ENCODE measurements at regions not wholly inside any gene's neighbourhood (a gene's known extent, or its start where the extent isn't known, plus 50 kb on each side); places are given as distances from the start of the nearest gene placed in this dataset.
A peak's percentile ranks its signal among the peaks of the same experiment; 100 is the strongest.

DNA sequence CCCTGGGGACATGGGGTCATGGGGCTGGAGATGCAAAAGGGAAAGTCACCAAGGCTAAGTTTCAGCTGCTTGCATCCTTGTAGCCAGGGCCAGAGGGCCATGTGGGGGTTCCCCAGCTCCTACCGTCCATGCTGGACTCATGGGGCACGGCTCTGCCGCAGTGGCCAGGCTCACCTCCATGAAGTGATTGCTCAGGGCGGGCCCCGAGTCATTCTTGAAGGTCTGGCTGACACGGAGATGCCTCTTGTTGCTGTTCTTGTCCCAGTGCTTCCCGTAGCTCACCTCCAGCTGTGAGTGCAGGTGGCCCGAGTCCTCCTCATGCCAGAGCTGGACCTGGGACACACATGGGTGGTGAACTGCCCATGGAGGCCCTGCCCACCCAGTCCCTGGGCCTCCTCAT lies 114.5 kb downstream of the RMI2 start:
- DNase-seq = no peak
- CTCF ChIA-PET (ENCODE audit: partially characterized antibody) = no interaction called here

DNA sequence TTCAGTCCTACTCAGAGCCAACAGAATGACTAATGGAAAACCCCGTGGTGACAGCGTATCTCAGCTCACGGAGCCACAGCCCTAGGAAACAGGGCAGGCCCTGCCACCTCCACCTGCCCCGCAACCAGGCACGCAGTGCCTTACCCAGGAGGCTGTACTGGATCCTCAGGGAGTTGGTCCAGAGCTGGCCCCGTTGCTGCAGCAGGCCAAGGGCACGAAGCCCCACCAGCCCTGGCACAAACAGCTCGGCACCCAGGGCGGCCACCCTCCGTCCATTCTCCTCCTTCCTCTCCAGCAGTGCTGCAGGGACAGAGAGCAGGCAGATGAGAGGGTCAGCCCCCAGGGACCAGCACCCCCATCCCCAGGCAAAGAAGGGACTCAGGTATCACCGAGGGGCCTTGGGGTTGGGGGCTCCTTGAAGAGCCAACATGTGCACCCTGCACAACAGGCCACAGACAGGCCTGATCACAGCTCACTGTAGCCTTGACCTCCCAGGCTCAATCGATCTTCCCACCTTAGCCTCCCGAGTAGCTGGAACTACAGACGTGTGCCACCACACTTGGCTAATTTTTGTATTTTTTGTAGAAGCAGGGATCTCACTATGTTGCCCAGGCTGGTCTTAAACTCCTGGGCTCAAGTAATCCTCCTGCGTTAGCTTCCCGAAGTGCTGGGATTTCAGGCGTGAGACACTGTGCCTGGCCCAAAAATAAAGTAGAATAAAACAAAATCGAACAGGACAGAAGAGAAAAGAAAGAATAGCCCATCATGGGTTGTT lies 115.7 kb downstream of the RMI2 start:
- CTCF ChIA-PET (ENCODE audit: partially characterized antibody) = no interaction called here
- Histone ChIP-seq H3K4me3 (ENCODE audit: low read length in 2 of 2) (no peak overlapping the region), H3K27me3 (ENCODE audit: insufficient read depth, low read length) (no peaks in the 10 kb centered on the region), H3K36me3 (ENCODE audit: insufficient read depth, low read length) (no peaks in the 10 kb centered on the region), H3K4me1 (ENCODE audit: insufficient read depth, low read length) (no peaks in the 10 kb centered on the region), H3K9me3 (ENCODE audit: control insufficient read depth in 1 of 2, low read length in 2 of 2) (no peaks in the 10 kb centered on the region), H3K27ac (ENCODE audit: low read depth, low read length) (no peak overlapping the region)
- H3K36me3 Mint-ChIP-seq = no peaks in the 10 kb centered on the region
- H3K9me3 Mint-ChIP-seq = no peaks in the 10 kb centered on the region
- H3K4me3 Mint-ChIP-seq = no peak overlapping the region
- POLR2A ChIA-PET (ENCODE audit: partially characterized antibody) = no interaction called here
- intact Hi-C loops (cut with micrococcal nuclease) = no loop called here
- H3K4me1 Mint-ChIP-seq = peaks cover 0 to 2% (median 0%) of the 10 kb centered on the region in 4 donors
- H3K27me3 Mint-ChIP-seq = no peaks in the 10 kb centered on the region
- no peak overlapping the region for H3K27ac Mint-ChIP-seq
- no peak for DNase-seq

More for the DNA sequence above, 114.5 kb downstream of the RMI2 start:
- peaks cover 0 to 2% (median 0%) of the 10 kb centered on the region in 4 donors for H3K4me1 Mint-ChIP-seq
- Histone ChIP-seq H3K9me3 (ENCODE audit: control insufficient read depth in 1 of 2, low read length in 2 of 2) (no peaks in the 10 kb centered on the region), H3K27me3 (ENCODE audit: insufficient read depth, low read length) (no peaks in the 10 kb centered on the region), H3K4me3 (ENCODE audit: low read length in 2 of 2) (no peak overlapping the region), H3K27ac (ENCODE audit: low read depth, low read length) (no peak overlapping the region), H3K4me1 (ENCODE audit: insufficient read depth, low read length) (no peaks in the 10 kb centered on the region), H3K36me3 (ENCODE audit: insufficient read depth, low read length) (no peaks in the 10 kb centered on the region)
- H3K4me3 Mint-ChIP-seq = no peak overlapping the region
- peaks cover 0 to under 1% of the 10 kb centered on the region in 2 donors for H3K36me3 Mint-ChIP-seq
- intact Hi-C loops (cut with micrococcal nuclease) = no loop called here
- POLR2A ChIA-PET (ENCODE audit: partially characterized antibody) = interaction anchor here (0.5 kb wide), 1 partner anchor 284 kb away, joined by 4 read pairs; no protein-coding TSS in a partner anchor
- no peak overlapping the region for H3K27ac Mint-ChIP-seq
- H3K27me3 Mint-ChIP-seq = no peaks in the 10 kb centered on the region
- no peaks in the 10 kb centered on the region for H3K9me3 Mint-ChIP-seq

DNA sequence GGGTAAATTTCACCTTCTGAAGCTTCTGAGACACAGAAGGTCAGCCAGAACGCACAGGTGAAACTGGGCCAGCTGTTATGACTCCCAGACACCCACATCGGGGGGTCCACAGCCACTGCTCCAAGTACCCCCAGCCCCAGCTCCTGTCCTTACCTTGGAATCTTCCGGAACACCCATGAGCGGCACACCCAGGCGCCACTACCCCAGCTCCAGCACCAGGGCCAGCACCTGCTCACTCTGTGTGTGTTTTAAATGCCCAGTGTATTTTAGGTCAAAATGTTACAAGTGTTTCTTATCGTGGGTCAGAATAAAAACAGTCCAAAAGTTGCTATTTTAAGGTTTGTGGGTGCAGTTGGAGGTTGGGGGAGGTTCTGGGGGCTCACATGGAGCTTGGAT lies 116.3 kb downstream of the RMI2 start:
- Histone ChIP-seq H3K4me3 (ENCODE audit: low read length in 2 of 2) (no peak overlapping the region), H3K4me1 (ENCODE audit: insufficient read depth, low read length) (no peaks in the 10 kb centered on the region), H3K36me3 (ENCODE audit: insufficient read depth, low read length) (no peaks in the 10 kb centered on the region), H3K9me3 (ENCODE audit: control insufficient read depth in 1 of 2, low read length in 2 of 2) (no peaks in the 10 kb centered on the region), H3K27ac (ENCODE audit: low read depth, low read length) (no peak overlapping the region), H3K27me3 (ENCODE audit: insufficient read depth, low read length) (no peaks in the 10 kb centered on the region)
- intact Hi-C loops (cut with micrococcal nuclease) = no loop called here
- Mint-ChIP-seq H3K9me3 (no peaks in the 10 kb centered on the region), H3K27me3 (no peaks in the 10 kb centered on the region), H3K27ac (no peak overlapping the region), H3K36me3 (no peaks in the 10 kb centered on the region), H3K4me1 (peaks cover 0 to 2% (median 0%) of the 10 kb centered on the region in 4 donors), H3K4me3 (no peak overlapping the region)
- ChIA-PET POLR2A (ENCODE audit: partially characterized antibody) (no interaction called here), CTCF (ENCODE audit: partially characterized antibody) (no interaction called here)
- DNase-seq = no peak

DNA sequence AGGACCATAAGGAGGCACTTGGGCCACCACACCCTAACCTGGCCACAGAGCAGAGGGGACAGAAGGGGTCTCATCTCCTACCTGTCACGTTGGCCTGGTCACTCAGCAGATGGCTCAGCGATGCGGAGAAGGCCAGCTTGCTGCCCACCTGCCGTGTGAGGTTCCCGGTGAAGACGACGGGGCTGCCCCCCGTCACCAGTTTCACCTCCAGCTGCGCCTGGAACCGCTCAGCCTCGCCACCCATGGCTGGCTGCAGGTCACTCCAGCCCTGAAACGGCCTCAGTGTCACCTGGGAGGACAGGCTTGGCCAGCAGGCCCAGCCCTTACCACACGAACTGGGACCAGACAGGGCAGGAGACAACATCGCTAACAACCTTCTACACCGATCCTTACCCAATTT lies 116.8 kb downstream of the RMI2 start:
- no peak overlapping the region for H3K4me3 Mint-ChIP-seq
- H3K27me3 Mint-ChIP-seq = no peaks in the 10 kb centered on the region
- Histone ChIP-seq H3K4me1 (ENCODE audit: insufficient read depth, low read length) (no peaks in the 10 kb centered on the region), H3K9me3 (ENCODE audit: control insufficient read depth in 1 of 2, low read length in 2 of 2) (no peaks in the 10 kb centered on the region), H3K36me3 (ENCODE audit: insufficient read depth, low read length) (no peaks in the 10 kb centered on the region), H3K27ac (ENCODE audit: low read depth, low read length) (no peak overlapping the region), H3K4me3 (ENCODE audit: low read length in 2 of 2) (no peak overlapping the region), H3K27me3 (ENCODE audit: insufficient read depth, low read length) (no peaks in the 10 kb centered on the region)
- no peak overlapping the region for H3K27ac Mint-ChIP-seq
- H3K9me3 Mint-ChIP-seq = no peaks in the 10 kb centered on the region
- H3K4me1 Mint-ChIP-seq = peaks cover 0 to 2% (median 0%) of the 10 kb centered on the region in 4 donors
- H3K36me3 Mint-ChIP-seq = no peaks in the 10 kb centered on the region
- CTCF ChIA-PET (ENCODE audit: partially characterized antibody) = no interaction called here
- DNase-seq = no peak
- intact Hi-C loops (cut with micrococcal nuclease) = no loop called here
- POLR2A ChIA-PET (ENCODE audit: partially characterized antibody) = no interaction called here

DNA sequence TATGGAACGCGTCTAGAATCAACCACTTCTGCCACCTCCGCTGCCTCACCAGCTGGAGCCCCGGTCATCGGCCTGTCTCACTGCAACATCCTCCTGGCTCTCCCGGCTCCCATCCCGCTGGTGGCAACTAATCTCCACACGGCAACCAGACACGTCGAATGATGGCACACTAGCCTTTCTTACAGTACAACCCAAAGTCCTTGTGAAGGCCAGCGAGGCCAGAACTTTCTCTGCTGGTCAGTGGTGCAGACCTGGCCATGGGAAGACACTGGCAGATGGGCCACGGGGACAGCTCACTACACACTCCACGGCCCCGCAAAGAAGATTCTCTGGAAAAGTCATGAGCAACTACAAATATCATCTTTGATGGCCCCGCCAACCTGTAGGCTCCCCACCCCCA lies 117.6 kb downstream of the RMI2 start:
- H3K27ac ChIP-seq (ENCODE audit: low read depth, low read length) = no peak overlapping the region
- Mint-ChIP-seq H3K9me3 (no peaks in the 10 kb centered on the region), H3K4me1 (no peaks in the 10 kb centered on the region), H3K36me3 (no peaks in the 10 kb centered on the region), H3K4me3 (no peak overlapping the region), H3K27me3 (no peaks in the 10 kb centered on the region), H3K27ac (peak overlapping the region in 1 of 7 donors; percentile 29)
- H3K27me3 ChIP-seq (ENCODE audit: insufficient read depth, low read length) = no peaks in the 10 kb centered on the region
- CTCF ChIA-PET (ENCODE audit: partially characterized antibody) = no interaction called here
- H3K36me3 ChIP-seq (ENCODE audit: insufficient read depth, low read length) = no peaks in the 10 kb centered on the region
- H3K9me3 ChIP-seq (ENCODE audit: control insufficient read depth in 1 of 2, low read length in 2 of 2) = no peaks in the 10 kb centered on the region
- no peak overlapping the region for H3K4me3 ChIP-seq (ENCODE audit: low read length in 2 of 2)
- no peaks in the 10 kb centered on the region for H3K4me1 ChIP-seq (ENCODE audit: insufficient read depth, low read length)
- POLR2A ChIA-PET (ENCODE audit: partially characterized antibody) = no interaction called here
- intact Hi-C loops (cut with micrococcal nuclease) = no loop called here
- DNase-seq = no peak

DNA sequence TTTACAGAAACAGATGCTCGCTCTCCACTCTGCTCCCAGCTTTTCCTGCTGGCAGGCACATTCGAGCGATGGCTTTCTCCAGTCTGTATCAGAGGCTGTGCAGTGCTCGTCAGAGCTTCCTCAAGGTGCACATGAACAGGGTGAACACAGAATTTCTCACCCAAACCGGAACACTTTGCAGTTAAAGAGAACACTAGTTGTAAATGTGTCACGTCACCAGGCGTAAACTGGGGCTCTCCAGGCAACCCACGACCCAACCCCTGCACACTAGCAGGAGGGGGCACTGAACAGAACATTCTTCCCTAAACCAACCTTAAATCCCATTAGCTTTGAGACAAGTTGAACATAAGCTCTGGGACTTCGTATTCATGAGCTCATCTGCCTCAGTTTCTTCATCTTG lies 119.0 kb downstream of the RMI2 start:
- POLR2A ChIA-PET (ENCODE audit: partially characterized antibody) = no interaction called here
- Histone ChIP-seq H3K27me3 (ENCODE audit: insufficient read depth, low read length) (no peaks in the 10 kb centered on the region), H3K36me3 (ENCODE audit: insufficient read depth, low read length) (no peaks in the 10 kb centered on the region), H3K9me3 (ENCODE audit: control insufficient read depth in 1 of 2, low read length in 2 of 2) (no peaks in the 10 kb centered on the region), H3K4me1 (ENCODE audit: insufficient read depth, low read length) (no peaks in the 10 kb centered on the region), H3K4me3 (ENCODE audit: low read length in 2 of 2) (no peak overlapping the region), H3K27ac (ENCODE audit: low read depth, low read length) (no peak overlapping the region)
- DNase-seq = no peak
- CTCF ChIA-PET (ENCODE audit: partially characterized antibody) = no interaction called here
- no peaks in the 10 kb centered on the region for H3K36me3 Mint-ChIP-seq
- no peaks in the 10 kb centered on the region for H3K27me3 Mint-ChIP-seq
- no peak overlapping the region for H3K4me3 Mint-ChIP-seq
- H3K4me1 Mint-ChIP-seq = no peaks in the 10 kb centered on the region
- no peaks in the 10 kb centered on the region for H3K9me3 Mint-ChIP-seq
- H3K27ac Mint-ChIP-seq = no peak overlapping the region
- intact Hi-C loops (cut with micrococcal nuclease) = no loop called here

GRCh38 chr16:11465675-11466074 lies 120.4 kb downstream of the RMI2 start:
- Mint-ChIP-seq H3K4me1 (no peaks in the 10 kb centered on the region), H3K4me3 (no peak overlapping the region), H3K9me3 (no peaks in the 10 kb centered on the region), H3K27ac (no peak overlapping the region), H3K36me3 (no peaks in the 10 kb centered on the region), H3K27me3 (no peaks in the 10 kb centered on the region)
- no peaks in the 10 kb centered on the region for H3K4me1 ChIP-seq (ENCODE audit: insufficient read depth, low read length)
- ChIA-PET CTCF (ENCODE audit: partially characterized antibody) (no interaction called here), POLR2A (ENCODE audit: partially characterized antibody) (no interaction called here)
- no peaks in the 10 kb centered on the region for H3K27me3 ChIP-seq (ENCODE audit: insufficient read depth, low read length)
- no peaks in the 10 kb centered on the region for H3K36me3 ChIP-seq (ENCODE audit: insufficient read depth, low read length)
- no peak overlapping the region for H3K4me3 ChIP-seq (ENCODE audit: low read length in 2 of 2)
- H3K27ac ChIP-seq (ENCODE audit: low read depth, low read length) = no peak overlapping the region
- intact Hi-C loops (cut with micrococcal nuclease) = no loop called here
- no peaks in the 10 kb centered on the region for H3K9me3 ChIP-seq (ENCODE audit: control insufficient read depth in 1 of 2, low read length in 2 of 2)
- DNase-seq = no peak

All from CD4-positive, alpha-beta memory T cell (primary cell).